DMS79 treated with DMSO at 0.1 percent for 48 hours (cell line): ENCODE measurements at regions not wholly inside any gene's neighbourhood (a gene's known extent, or its start where the extent isn't known, plus 50 kb on each side); places are given as distances from the start of the nearest gene placed in this dataset.
"Not testable (repeated sequence)": the region's sequence is repeated elsewhere in the genome, so short reads cannot be mapped to it uniquely, and the experiment has no call there.

Experiments
- DNase-seq: peaks from one replicate; lab custom pipeline; 2025; lab: John Stamatoyannopoulos, UW

- DNase-seq = not testable (repeated sequence)
These were observed 80.6 kb upstream of the ST3GAL5 start for GRCh38 chr2:85969367-85969766.

GRCh38 chr2:85965770-85966169 lies 77.0 kb upstream of the ST3GAL5 start:
- DNase-seq = not testable (repeated sequence)

- not testable (repeated sequence) for DNase-seq
These were observed 75.1 kb upstream of the ST3GAL5 start for GRCh38 chr2:85963747-85964418.

GRCh38 chr2:85963068-85963467 lies 74.3 kb upstream of the ST3GAL5 start:
- DNase-seq = no peak

GRCh38 chr2:85961754-85962153 lies 73.0 kb upstream of the ST3GAL5 start:
- DNase-seq = no peak

- no peak for DNase-seq
These were observed 72.3 kb upstream of the ST3GAL5 start for GRCh38 chr2:85961053-85961452.

GRCh38 chr2:85959826-85960225 lies 71.0 kb upstream of the ST3GAL5 start:
- no peak for DNase-seq

- no peak for DNase-seq
These were observed 70.4 kb upstream of the ST3GAL5 start for GRCh38 chr2:85959185-85959584.

- DNase-seq = no peak
These were observed 69.9 kb upstream of the ST3GAL5 start for GRCh38 chr2:85958731-85959130.

GRCh38 chr2:85957256-85957655 lies 68.5 kb upstream of the ST3GAL5 start:
- DNase-seq = no peak

GRCh38 chr2:85956646-85957039 lies 67.9 kb upstream of the ST3GAL5 start:
- no peak for DNase-seq

- DNase-seq = peak; percentile 99
These were observed 66.0 kb upstream of the ST3GAL5 start for GRCh38 chr2:85954590-85955458.

- no peak for DNase-seq
These were observed 65.4 kb upstream of the ST3GAL5 start for GRCh38 chr2:85954192-85954589.

- peak; percentile 36 for DNase-seq
These were observed 64.7 kb upstream of the ST3GAL5 start for GRCh38 chr2:85953476-85953875.

GRCh38 chr2:85952196-85952734 lies 63.5 kb upstream of the ST3GAL5 start:
- DNase-seq = no peak

GRCh38 chr2:85951351-85952067 lies 62.7 kb upstream of the ST3GAL5 start:
- DNase-seq = no peak

GRCh38 chr2:85950743-85951142 lies 62.0 kb upstream of the ST3GAL5 start:
- no peak for DNase-seq

- peak; percentile 60 for DNase-seq
These were observed 60.5 kb upstream of the ST3GAL5 start for GRCh38 chr2:85949280-85949679.

GRCh38 chr2:85947593-85947992 lies 58.8 kb upstream of the ST3GAL5 start:
- no peak for DNase-seq

GRCh38 chr2:85945586-85945985 lies 56.8 kb upstream of the ST3GAL5 start:
- DNase-seq = no peak

GRCh38 chr2:85945172-85945571 lies 56.4 kb upstream of the ST3GAL5 start:
- DNase-seq = no peak

- no peak for DNase-seq
These were observed 53.7 kb upstream of the ST3GAL5 start for GRCh38 chr2:85942346-85942957.
